IMR-90 (cell line): ENCODE measurements at regions not wholly inside any gene's neighbourhood (a gene's known extent, or its start where the extent isn't known, plus 50 kb on each side); places are given as distances from the start of the nearest gene placed in this dataset.

Experiments used
- ATAC-seq: fragments of 200-7000 bp; cut with Tn5 transposase; 2 replicates; pipeline ENCODE4 v1.9.1; 2020; ENCODE audit warnings: low read depth, mild to moderate bottlenecking, moderate library complexity
- BruUV-seq: library from RNA; stranded (reverse); fragments of 400-500 nt; replicated peaks from 2 replicates; lab custom pipeline; 2021; lab: Mats Ljungman, UMichigan
- CTCF ChIA-PET: fragments of 300-600 bp; formaldehyde crosslinking; extraction: SDS; loops from one replicate; lab custom pipeline; 2021; ENCODE audit warnings: antibody characterized with exemption; lab: Yijun Ruan, JAX
- POLR2A ChIA-PET: fragments of 300-600 bp; sonication (Branson Sonifier 250); formaldehyde crosslinking; loops from one replicate; lab custom pipeline; 2022; ENCODE audit warnings: antibody characterized with exemption; ENCODE audit not compliant: unreplicated experiment; lab: Charles Lee
- DNase-seq: peaks from one replicate; pipeline ENCODE4 v3.0.0; 2013
- H2AFZ ChIP-seq: replicated peaks from 2 replicates; pipeline ENCODE3; 2013; ENCODE audit warnings: low read length, mild to moderate bottlenecking; ENCODE audit not compliant: poor library complexity
- H2AK5ac ChIP-seq: 2 replicates; pipeline ENCODE4 v1.6.1; 2013; ENCODE audit warnings: low read depth, low read length, inconsistent platforms
- H2AK9ac ChIP-seq: replicated peaks from 2 replicates; pipeline ENCODE3; 2013; ENCODE audit warnings: mild to moderate bottlenecking, low read depth, low read length, moderate library complexity; ENCODE audit not compliant: poor library complexity
- H2BK120ac ChIP-seq: 2 replicates; pipeline ENCODE4 v1.6.1; 2013; ENCODE audit warnings: low read depth, low read length, inconsistent platforms
- H2BK15ac ChIP-seq: 3 replicates; pipeline ENCODE4 v1.6.1; 2013; ENCODE audit warnings: low read depth, low read length, inconsistent platforms
- H2BK20ac ChIP-seq: 2 replicates; pipeline ENCODE4 v1.6.1; 2013; ENCODE audit warnings: low read depth, mild to moderate bottlenecking, inconsistent platforms, low read length, moderate library complexity
- H2BK5ac ChIP-seq: 2 replicates; pipeline ENCODE4 v1.6.1; 2013; ENCODE audit warnings: mild to moderate bottlenecking, low read depth, low read length, inconsistent platforms; ENCODE audit not compliant: poor library complexity, severe bottlenecking
- H3K14ac ChIP-seq: replicated peaks from 2 replicates; pipeline ENCODE4 v1.6.1; 2013; ENCODE audit warnings: low read depth, low read length, inconsistent platforms
- H3K18ac ChIP-seq: 2 replicates; pipeline ENCODE4 v1.6.1; 2013; ENCODE audit warnings: low read depth, low read length, control low read depth
- H3K23ac ChIP-seq: 2 replicates; pipeline ENCODE4 v1.6.1; 2013; ENCODE audit warnings: low read depth, low read length, inconsistent platforms
- H3K27ac ChIP-seq: 2 replicates; pipeline ENCODE4 v1.5.1; 2013; ENCODE audit warnings: mild to moderate bottlenecking, control low read depth, low read length; ENCODE audit not compliant: insufficient read depth
- H3K27me3 ChIP-seq: 2 replicates; pipeline ENCODE4 v1.6.1; 2013; ENCODE audit warnings: low read length; ENCODE audit not compliant: control insufficient read depth, insufficient read depth
- H3K36me3 ChIP-seq: 2 replicates; pipeline ENCODE4 v1.6.1; 2013; ENCODE audit warnings: low read length, mixed read lengths; ENCODE audit not compliant: control insufficient read depth, insufficient read depth
- H3K4ac ChIP-seq: 2 replicates; pipeline ENCODE4 v1.6.1; 2013; ENCODE audit warnings: low read depth, low read length, inconsistent platforms
- H3K4me1 ChIP-seq: 2 replicates; pipeline ENCODE4 v1.6.1; 2013; ENCODE audit warnings: low read length, mixed read lengths; ENCODE audit not compliant: control insufficient read depth, insufficient read depth
- H3K4me2 ChIP-seq: 2 replicates; pipeline ENCODE4 v1.6.1; 2013; ENCODE audit warnings: low read depth, mild to moderate bottlenecking, control low read depth, low read length, moderate library complexity
- H3K4me3 ChIP-seq: 2 replicates; pipeline ENCODE4 v1.5.1; 2013; ENCODE audit warnings: low read depth, mild to moderate bottlenecking, control low read depth, low read length, moderate library complexity; ENCODE audit not compliant: insufficient read depth
- H3K56ac ChIP-seq: 2 replicates; pipeline ENCODE4 v1.6.1; 2013; ENCODE audit warnings: low read length, inconsistent platforms; ENCODE audit not compliant: insufficient read depth; ENCODE audit errors: extremely low read depth
- H3K79me1 ChIP-seq, 2 experiments: 2 replicates each; pipeline ENCODE4 v1.6.1; 2013; ENCODE audit warnings: low read length in 2 of 2, inconsistent platforms in 1 of 2, low read depth in 1 of 2
- H3K9ac ChIP-seq: 2 replicates; pipeline ENCODE4 v1.6.1; 2013; ENCODE audit warnings: low read depth, low read length, control low read depth
- H3K9me1 ChIP-seq: 2 replicates; pipeline ENCODE4 v1.6.1; 2013; ENCODE audit warnings: low read length, inconsistent platforms; ENCODE audit not compliant: insufficient read depth
- H3K9me3 ChIP-seq: 2 replicates; pipeline ENCODE4 v1.6.1; 2013; ENCODE audit warnings: low read length; ENCODE audit not compliant: control insufficient read depth, insufficient read depth
- H4K20me1 ChIP-seq: 2 replicates; pipeline ENCODE4 v1.6.1; 2013; ENCODE audit warnings: low read length, inconsistent platforms; ENCODE audit not compliant: insufficient read depth
- H4K5ac ChIP-seq: 2 replicates; pipeline ENCODE4 v1.6.1; 2013; ENCODE audit warnings: mild to moderate bottlenecking, low read depth, low read length, control low read depth
- H4K8ac ChIP-seq, 2 experiments: 2 replicates each; pipeline ENCODE4 v1.6.1; 2013; ENCODE audit warnings: low read depth in 2 of 2, low read length in 2 of 2, control low read depth in 1 of 2, inconsistent platforms in 1 of 2
- H4K91ac ChIP-seq: 2 replicates; pipeline ENCODE4 v1.6.1; 2013; ENCODE audit warnings: low read depth, low read length, inconsistent platforms; ENCODE audit not compliant: insufficient read depth
- BHLHE40 ChIP-seq: fragments of 150-350 bp; IDR thresholded peaks from 2 replicates; pipeline ENCODE4 v1.6.1; 2016; ENCODE audit warnings: mild to moderate bottlenecking, low read depth, low read length
- CEBPB ChIP-seq: IDR thresholded peaks from 2 replicates; pipeline ENCODE4 v1.6.1; 2012; ENCODE audit warnings: low read depth, low read length, improper control_type of control experiment
- NFE2L2 ChIP-seq: fragments of 150-350 bp; IDR thresholded peaks from 2 replicates; pipeline ENCODE4 v1.6.1; 2016; ENCODE audit warnings: low read depth, mild to moderate bottlenecking, low read length
- RFX5 ChIP-seq: IDR thresholded peaks from 2 replicates; pipeline ENCODE4 v1.8.0; 2012; ENCODE audit warnings: low read depth, mild to moderate bottlenecking, low read length, moderate library complexity
- WGBS, 2 experiments: methylation state at CpG; one replicate each; pipeline versions ENCODE4 v1.1.5 to v1.1.7; 2013; ENCODE audit warnings: missing lambda C conversion rate in 2 of 2; ENCODE audit not compliant: insufficient read length in 1 of 2; ENCODE audit errors: extremely low coverage in 2 of 2; 5-methylcytosine and 5-hydroxymethylcytosine counted together
- dilution Hi-C: fragments of 300-500 bp; cut with HindIII; formaldehyde crosslinking; loops from one replicate; pipeline ENCODE4 v1.14.3; 2018; ENCODE audit warnings: low sequenced_read_pairs; ENCODE audit not compliant: unreplicated experiment
- in situ Hi-C: fragments of 300-500 bp; cut with MboI; formaldehyde crosslinking; loops from 3 replicates; pipeline ENCODE4 v1.14.3; 2019; ENCODE audit warnings: low sequenced_read_pairs, inconsistent platforms, mixed read lengths
- intact Hi-C: fragments of 100-400 bp; cut with micrococcal nuclease; formaldehyde crosslinking; loops from 2 replicates; pipeline ENCODE4 v1.10.0; 2022
- TF ChIP-seq, protein P1 (sequence below): conservative IDR thresholded peaks from 2 replicates; pipeline ENCODE4 v1.5.1; 2012; ENCODE audit warnings: mild to moderate bottlenecking, low read depth, low read length, improper control_type of control experiment

DNA sequence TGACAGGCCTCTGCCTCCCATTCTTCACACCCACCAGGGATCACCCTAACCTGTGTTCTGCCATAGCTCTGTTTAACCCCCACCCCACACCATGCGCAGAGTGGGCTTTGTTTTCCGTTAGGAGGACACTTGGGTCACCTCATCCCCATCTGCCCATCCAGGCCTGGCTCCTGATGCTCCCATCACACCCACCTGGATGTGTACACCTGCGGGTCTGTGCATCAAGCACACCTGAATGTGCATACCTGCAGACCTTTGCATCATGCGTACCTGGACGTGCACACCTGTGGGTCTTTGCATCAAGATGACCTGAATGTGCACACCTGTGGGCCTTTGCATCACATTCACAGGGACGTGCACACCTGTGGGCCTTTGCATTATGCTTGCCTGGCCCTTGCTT lies 835.8 kb upstream of the TMEM132C start:
- Histone ChIP-seq H2AK5ac (no peak overlapping the region), H2AK9ac (no peak overlapping the region), H3K9me3 (peaks cover 2% of the 10 kb centered on the region; the same call in 1 of the 2 replicates), H2BK20ac (no peak overlapping the region), H4K5ac (no peak overlapping the region), H4K91ac (no peak overlapping the region), H3K4me1 (no peaks in the 10 kb centered on the region), H3K18ac (no peak overlapping the region), H4K20me1 (no peaks in the 10 kb centered on the region), H3K9me1 (no peaks in the 10 kb centered on the region), H3K79me1 (no peaks in the 10 kb centered on the region), H3K14ac (no peak overlapping the region), H3K56ac (no peak overlapping the region), H3K27ac (no peak overlapping the region), H2BK5ac (no peak overlapping the region), H2BK15ac (no peak overlapping the region), H2AFZ (no peak overlapping the region), H3K4me2 (no peak overlapping the region), H3K27me3 (no peaks in the 10 kb centered on the region; the same call in 1 of the 2 replicates), H3K9ac (no peak overlapping the region), H3K4me3 (no peak overlapping the region), H2BK120ac (no peak overlapping the region), H4K8ac (no peak overlapping the region), H3K36me3 (no peaks in the 10 kb centered on the region), H3K23ac (no peak overlapping the region), H3K4ac (no peak overlapping the region)
- no TSS peak for BruUV-seq
- in situ Hi-C loops (no loop called here), dilution Hi-C loops (no loop called here), intact Hi-C loops (no loop called here)
- TF ChIP-seq CEBPB: no peak
- no peak for TF ChIP-seq RFX5
- TF ChIP-seq, protein P1, sequence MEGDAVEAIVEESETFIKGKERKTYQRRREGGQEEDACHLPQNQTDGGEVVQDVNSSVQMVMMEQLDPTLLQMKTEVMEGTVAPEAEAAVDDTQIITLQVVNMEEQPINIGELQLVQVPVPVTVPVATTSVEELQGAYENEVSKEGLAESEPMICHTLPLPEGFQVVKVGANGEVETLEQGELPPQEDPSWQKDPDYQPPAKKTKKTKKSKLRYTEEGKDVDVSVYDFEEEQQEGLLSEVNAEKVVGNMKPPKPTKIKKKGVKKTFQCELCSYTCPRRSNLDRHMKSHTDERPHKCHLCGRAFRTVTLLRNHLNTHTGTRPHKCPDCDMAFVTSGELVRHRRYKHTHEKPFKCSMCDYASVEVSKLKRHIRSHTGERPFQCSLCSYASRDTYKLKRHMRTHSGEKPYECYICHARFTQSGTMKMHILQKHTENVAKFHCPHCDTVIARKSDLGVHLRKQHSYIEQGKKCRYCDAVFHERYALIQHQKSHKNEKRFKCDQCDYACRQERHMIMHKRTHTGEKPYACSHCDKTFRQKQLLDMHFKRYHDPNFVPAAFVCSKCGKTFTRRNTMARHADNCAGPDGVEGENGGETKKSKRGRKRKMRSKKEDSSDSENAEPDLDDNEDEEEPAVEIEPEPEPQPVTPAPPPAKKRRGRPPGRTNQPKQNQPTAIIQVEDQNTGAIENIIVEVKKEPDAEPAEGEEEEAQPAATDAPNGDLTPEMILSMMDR: no peak
- TF ChIP-seq NFE2L2: no peak
- TF ChIP-seq BHLHE40: no peak
- DNase-seq (no peak), ATAC-seq (no peak)
- 81% methylated on average over 4 of the region's 6 CpGs; no CpG with 5 or more reads in 1 of the 2 experiments for WGBS, 2 experiments
- POLR2A ChIA-PET: no interaction called here
- CTCF ChIA-PET: no interaction called here
